ENCODE measurements at regions not wholly inside any gene's neighbourhood (a gene's known extent, or its start where the extent isn't known, plus 50 kb on each side); places are given as distances from the start of the nearest gene placed in this dataset.

GRCh38 chr21:35952651-35953340, 107.5 kb downstream of the SETD4 start:
- Mint-ChIP-seq H3K4me1 (ENCODE audit: low read depth) (no peaks in the 10 kb centered on the region), H3K9me3 (ENCODE audit: low read depth) (no peaks in the 10 kb centered on the region), H3K4me3 (no peak overlapping the region), H3K27me3 (peaks cover 4% of the 10 kb centered on the region), H3K27ac (no peak overlapping the region), H3K36me3 (no peaks in the 10 kb centered on the region)

DNA sequence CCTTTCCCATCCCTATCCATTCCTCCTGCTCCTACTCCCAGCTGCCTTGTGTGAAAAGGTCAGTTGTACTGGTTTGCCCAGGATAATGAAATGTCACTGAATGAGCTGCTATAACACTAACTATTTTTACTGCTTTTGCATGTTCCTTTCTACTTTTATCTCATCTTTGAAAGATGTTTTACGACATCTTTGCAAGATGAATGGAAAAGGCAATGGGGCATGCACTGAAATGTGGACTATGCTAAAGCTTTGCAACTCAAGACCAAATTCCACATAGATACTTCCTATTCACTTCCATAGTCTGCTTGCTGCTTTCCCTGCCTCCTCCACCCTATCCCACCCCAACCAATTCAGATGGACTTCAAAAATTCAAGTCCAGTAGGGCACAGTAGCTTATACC, 111.3 kb downstream of the SETD4 start:
- Mint-ChIP-seq H3K4me3 (no peak overlapping the region), H3K4me1 (ENCODE audit: low read depth) (no peaks in the 10 kb centered on the region), H3K9me3 (ENCODE audit: low read depth) (no peaks in the 10 kb centered on the region), H3K27ac (no peak overlapping the region), H3K36me3 (no peaks in the 10 kb centered on the region), H3K27me3 (no peaks in the 10 kb centered on the region)

DNA sequence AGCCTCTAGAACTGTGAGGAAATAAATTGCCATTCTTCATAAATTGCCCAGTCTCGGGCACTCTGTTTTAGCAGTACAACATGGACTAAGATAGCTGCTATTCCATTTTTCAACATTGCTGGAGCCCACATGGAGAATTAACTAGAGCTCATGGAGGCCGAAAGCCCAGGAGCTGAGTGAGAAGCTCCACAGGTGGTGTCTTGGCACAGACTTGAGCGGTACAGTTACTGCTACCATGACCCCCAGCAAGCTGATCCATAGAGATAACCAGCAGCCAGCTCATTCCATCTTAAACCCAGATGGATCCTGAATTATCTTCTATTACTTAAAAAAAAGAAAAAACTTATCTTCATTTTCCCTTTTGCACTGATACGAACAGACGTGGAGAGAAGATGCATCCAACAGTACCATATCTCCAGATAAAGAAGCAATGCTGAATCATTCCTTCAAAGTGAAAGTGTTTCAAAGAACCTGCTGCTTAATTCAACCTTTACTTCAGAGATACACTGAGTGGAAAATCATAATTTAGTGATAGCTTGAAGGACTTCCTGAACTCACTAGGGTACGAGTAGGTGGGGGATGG, 115.1 kb downstream of the SETD4 start:
- Mint-ChIP-seq H3K27ac (no peak overlapping the region), H3K9me3 (ENCODE audit: low read depth) (no peaks in the 10 kb centered on the region), H3K4me3 (no peak overlapping the region), H3K4me1 (ENCODE audit: low read depth) (no peaks in the 10 kb centered on the region), H3K36me3 (no peaks in the 10 kb centered on the region), H3K27me3 (peaks cover 3% of the 10 kb centered on the region)

DNA sequence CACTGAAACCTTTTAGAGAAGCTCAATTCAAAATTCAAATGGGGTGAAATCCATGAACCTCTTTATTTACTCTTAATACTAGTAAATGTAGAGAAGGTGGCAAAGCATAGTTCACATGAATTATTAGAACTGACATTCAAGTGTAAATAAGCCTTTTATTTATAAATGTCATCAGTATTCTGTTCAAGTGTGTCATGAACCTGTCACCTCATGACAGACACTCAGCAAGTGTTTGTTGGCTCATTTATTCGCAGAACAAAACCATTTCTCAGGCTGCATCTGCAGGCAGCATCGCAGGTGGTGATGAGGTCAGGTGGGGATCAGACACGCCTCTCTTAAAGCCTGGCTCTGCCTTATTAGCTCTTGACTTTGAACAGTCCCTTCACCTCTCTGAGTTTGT, 116.6 kb downstream of the SETD4 start:
- Mint-ChIP-seq H3K9me3 (ENCODE audit: low read depth) (no peaks in the 10 kb centered on the region), H3K27me3 (peaks cover 7% of the 10 kb centered on the region), H3K27ac (no peak overlapping the region), H3K4me1 (ENCODE audit: low read depth) (no peaks in the 10 kb centered on the region), H3K36me3 (no peaks in the 10 kb centered on the region), H3K4me3 (no peak overlapping the region)

DNA sequence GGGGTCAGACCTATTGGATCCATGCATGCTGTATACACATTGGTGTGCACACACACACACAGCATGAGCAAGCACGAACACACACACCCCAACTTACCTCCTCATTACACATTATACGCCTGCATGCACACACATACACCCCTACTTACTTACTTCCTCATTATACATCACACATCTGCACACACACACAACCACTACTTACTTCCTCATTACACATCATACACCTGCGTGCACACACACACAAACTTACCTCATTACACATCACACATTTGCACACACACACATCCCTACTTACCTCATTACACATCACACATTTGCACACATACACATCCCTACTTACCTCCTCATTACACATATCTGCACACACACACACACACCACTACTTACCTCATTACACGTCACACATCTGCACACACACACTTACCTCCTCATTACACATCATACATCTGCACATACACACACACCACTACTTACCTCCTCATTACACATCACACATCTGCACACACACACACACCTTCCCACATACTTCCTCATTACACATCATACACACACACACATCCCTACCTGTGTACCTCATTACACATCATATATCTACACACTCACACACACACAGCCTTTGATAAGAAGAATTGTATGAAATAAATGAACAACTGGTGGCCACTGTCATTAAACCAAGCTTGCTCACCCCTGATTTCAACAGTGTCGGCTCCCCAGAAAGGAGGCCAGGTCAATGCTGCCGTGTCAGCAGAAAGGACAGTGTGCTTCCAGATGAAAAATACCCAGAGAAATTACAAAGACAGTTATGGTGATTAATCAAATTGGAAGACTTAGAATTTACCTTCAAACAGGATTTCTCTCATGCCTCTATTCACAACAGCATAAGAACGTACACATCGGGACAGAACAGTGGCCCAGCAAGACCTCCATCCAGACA, 117.8 kb downstream of the SETD4 start:
- no peak overlapping the region for H3K4me3 Mint-ChIP-seq
- no peaks in the 10 kb centered on the region for H3K4me1 Mint-ChIP-seq (ENCODE audit: low read depth)
- H3K27ac Mint-ChIP-seq = no peak overlapping the region
- no peaks in the 10 kb centered on the region for H3K36me3 Mint-ChIP-seq
- no peaks in the 10 kb centered on the region for H3K9me3 Mint-ChIP-seq (ENCODE audit: low read depth)
- H3K27me3 Mint-ChIP-seq = peaks cover 9% of the 10 kb centered on the region

- no peak overlapping the region for H3K27ac Mint-ChIP-seq
- peaks cover 9% of the 10 kb centered on the region for H3K27me3 Mint-ChIP-seq
- no peaks in the 10 kb centered on the region for H3K4me1 Mint-ChIP-seq (ENCODE audit: low read depth)
- no peaks in the 10 kb centered on the region for H3K36me3 Mint-ChIP-seq
- H3K4me3 Mint-ChIP-seq = no peak overlapping the region
- H3K9me3 Mint-ChIP-seq (ENCODE audit: low read depth) = no peaks in the 10 kb centered on the region
Observed at GRCh38 chr21:35940074-35940927, 120.0 kb downstream of the SETD4 start.

DNA sequence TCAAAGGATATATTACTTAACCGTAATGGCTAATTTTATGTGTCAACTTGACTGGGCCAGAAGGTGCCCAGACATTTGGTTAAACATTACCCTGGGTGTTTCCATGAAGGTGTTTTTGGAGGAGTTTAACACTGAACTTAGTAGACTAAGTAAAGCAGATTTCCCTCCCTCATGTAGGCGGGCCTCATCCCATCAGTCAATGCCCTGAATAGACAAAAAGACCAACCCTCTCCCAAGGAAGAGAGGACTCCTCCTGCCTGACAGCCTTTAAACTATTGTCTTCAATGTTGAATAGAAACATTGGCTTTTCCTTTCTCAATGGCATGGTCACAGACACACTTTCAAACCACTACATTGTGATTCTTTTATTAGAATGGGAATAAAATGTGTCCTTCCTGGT, 121.9 kb downstream of the SETD4 start:
- no peaks in the 10 kb centered on the region for H3K4me1 Mint-ChIP-seq (ENCODE audit: low read depth)
- no peaks in the 10 kb centered on the region for H3K9me3 Mint-ChIP-seq (ENCODE audit: low read depth)
- H3K27ac Mint-ChIP-seq = no peak overlapping the region

DNA sequence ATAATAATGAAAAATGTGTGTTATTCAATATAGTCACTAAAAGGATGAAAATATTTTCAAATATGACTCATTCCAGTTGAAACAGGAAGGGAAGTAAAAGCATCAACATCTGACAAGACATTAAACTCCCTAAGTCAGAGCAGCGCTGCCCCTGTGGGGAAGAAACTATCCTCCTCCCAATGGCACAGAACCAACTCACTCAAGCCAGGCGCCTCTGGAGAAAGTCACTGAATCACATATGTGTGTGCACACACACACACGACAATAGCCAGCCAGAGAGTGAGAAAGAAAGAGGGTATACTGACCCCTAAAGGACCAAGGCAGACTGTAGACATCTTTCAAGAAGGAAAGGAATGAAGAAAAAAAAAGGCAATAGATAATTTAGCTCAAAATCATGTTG, 126.9 kb downstream of the SETD4 start:
- Mint-ChIP-seq H3K4me3 (no peak overlapping the region), H3K36me3 (no peaks in the 10 kb centered on the region), H3K4me1 (ENCODE audit: low read depth) (no peaks in the 10 kb centered on the region), H3K27ac (no peak overlapping the region), H3K9me3 (ENCODE audit: low read depth) (no peaks in the 10 kb centered on the region), H3K27me3 (peaks cover 2% of the 10 kb centered on the region)

More for the DNA sequence above, 121.9 kb downstream of the SETD4 start:
- Mint-ChIP-seq H3K4me3 (no peak overlapping the region), H3K27me3 (peaks cover 9% of the 10 kb centered on the region), H3K36me3 (no peaks in the 10 kb centered on the region)

DNA sequence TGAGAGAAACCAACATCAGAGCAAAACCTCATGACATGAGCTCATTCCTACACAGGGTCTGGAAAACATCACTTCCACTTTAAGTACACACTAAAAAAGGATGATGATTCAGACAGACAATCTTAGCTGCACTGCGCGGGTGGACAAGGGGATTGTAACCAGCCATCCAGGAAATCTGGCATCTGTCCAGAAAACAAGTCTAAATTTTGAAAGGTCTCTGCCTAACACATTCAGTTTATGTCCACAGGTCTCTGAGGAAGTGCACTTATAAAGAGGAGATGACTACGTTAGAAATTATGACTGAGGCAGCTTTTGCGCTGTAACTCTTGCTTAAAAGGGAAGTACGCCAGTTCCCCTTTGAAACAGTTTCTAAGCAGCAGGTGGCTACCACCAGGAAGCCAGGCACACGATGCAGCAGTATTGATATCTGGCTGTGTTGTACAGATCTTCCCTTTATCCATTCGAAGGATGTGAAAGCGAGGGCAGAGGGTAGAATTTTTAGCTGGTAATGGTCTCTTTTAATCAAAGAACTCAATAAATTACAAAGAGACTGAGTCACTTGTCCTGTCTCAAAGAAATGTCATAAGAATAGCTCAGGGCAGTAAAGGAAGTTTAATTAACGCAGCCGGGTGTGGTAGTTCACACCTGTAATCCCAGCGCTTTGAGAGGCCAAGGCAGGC, 128.0 kb downstream of the SETD4 start:
- Mint-ChIP-seq H3K9me3 (ENCODE audit: low read depth) (no peaks in the 10 kb centered on the region), H3K36me3 (no peaks in the 10 kb centered on the region), H3K4me1 (ENCODE audit: low read depth) (no peaks in the 10 kb centered on the region), H3K27ac (no peak overlapping the region), H3K4me3 (no peak overlapping the region), H3K27me3 (no peaks in the 10 kb centered on the region)

DNA sequence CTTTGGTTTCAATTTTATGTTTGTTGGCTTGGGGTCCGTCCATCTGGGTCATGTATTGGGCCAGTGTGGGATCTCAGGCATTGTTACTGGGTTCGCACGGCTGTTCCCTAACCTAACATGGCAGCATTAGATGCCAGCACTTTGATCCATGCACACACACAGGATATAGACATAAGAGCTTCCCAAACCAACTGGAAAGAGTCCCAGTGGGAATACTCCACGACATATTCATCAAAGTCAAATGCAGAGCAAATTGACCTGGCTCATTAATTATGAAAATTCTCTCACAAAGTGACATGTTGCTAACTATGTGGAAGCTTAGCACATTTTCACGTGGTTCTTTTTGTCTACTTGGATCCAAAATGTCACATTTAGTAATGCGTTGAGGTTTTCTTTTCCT, 130.4 kb downstream of the SETD4 start:
- Mint-ChIP-seq H3K27me3 (peaks cover 7% of the 10 kb centered on the region), H3K9me3 (ENCODE audit: low read depth) (no peaks in the 10 kb centered on the region), H3K36me3 (no peaks in the 10 kb centered on the region), H3K27ac (no peak overlapping the region), H3K4me3 (no peak overlapping the region), H3K4me1 (ENCODE audit: low read depth) (no peaks in the 10 kb centered on the region)

GRCh38 chr21:35927262-35927661, 133.1 kb downstream of the SETD4 start:
- peaks cover 12% of the 10 kb centered on the region for H3K27me3 Mint-ChIP-seq
- H3K9me3 Mint-ChIP-seq (ENCODE audit: low read depth) = no peaks in the 10 kb centered on the region
- H3K36me3 Mint-ChIP-seq = no peaks in the 10 kb centered on the region
- no peaks in the 10 kb centered on the region for H3K4me1 Mint-ChIP-seq (ENCODE audit: low read depth)
- no peak overlapping the region for H3K4me3 Mint-ChIP-seq
- no peak overlapping the region for H3K27ac Mint-ChIP-seq

GRCh38 chr21:35926003-35926740, 134.2 kb downstream of the SETD4 start:
- Mint-ChIP-seq H3K4me3 (no peak overlapping the region), H3K4me1 (ENCODE audit: low read depth) (no peaks in the 10 kb centered on the region), H3K9me3 (ENCODE audit: low read depth) (no peaks in the 10 kb centered on the region), H3K27me3 (peaks cover 18% of the 10 kb centered on the region), H3K27ac (no peak overlapping the region), H3K36me3 (no peaks in the 10 kb centered on the region)

- Mint-ChIP-seq H3K36me3 (no peaks in the 10 kb centered on the region), H3K9me3 (ENCODE audit: low read depth) (no peaks in the 10 kb centered on the region), H3K27ac (no peak overlapping the region), H3K27me3 (peaks cover 21% of the 10 kb centered on the region), H3K4me1 (ENCODE audit: low read depth) (no peaks in the 10 kb centered on the region), H3K4me3 (no peak overlapping the region)
Observed at GRCh38 chr21:35925497-35925896, 134.8 kb downstream of the SETD4 start.

All from activated naive CD8-positive, alpha-beta T cell (primary cell).